ENCODE measurements at regions not wholly inside any gene's neighbourhood (a gene's known extent, or its start where the extent isn't known, plus 50 kb on each side); places are given as distances from the start of the nearest gene placed in this dataset.

DNA sequence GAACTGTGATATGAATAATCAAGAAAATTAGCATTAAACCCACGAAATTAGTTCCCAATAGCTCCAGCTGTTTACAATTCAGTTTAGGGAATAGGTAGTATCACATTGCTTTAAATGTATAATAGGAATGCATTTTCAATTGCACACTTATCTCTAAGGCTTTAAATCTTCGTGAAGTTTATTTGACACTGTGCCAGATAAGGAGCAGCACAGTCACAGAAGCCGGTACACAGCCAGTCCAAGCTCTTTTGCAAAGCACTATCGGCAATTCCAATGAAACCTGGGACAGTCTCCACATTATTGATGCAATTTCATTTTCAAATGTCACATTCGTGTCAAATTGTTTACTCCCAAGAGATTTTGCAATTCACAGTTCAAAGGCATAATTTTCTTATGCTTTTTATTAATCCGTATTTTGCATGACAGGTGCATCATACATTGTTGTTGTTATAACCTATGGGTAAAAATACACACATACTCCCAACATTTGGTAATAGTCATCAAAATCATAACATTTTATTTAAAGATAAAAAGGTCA is 602.8 kb downstream of the RPS29 start:
- intact Hi-C loops (cut with micrococcal nuclease; ENCODE audit: unreplicated experiment), result no loop called here
- CTCF ChIA-PET, result no interaction called here

DNA sequence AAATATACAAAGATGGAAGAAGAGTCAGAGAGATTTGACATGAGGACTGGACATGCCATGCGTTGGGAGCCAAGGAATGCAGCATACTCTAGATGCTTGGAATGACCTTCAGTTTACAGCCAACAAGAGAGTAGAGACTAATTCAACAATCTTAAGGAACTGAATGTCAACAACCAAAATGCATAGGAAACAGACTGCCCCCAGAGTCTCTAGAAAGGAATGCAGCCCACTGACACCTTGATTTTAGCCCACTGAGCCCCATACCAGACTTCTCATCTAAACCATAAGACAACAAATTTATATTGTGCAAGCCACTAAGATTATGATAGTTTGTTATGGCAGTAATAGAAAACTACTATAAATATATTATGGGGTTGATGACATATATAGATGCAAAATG is 611.2 kb downstream of the RPS29 start:
- POLR2A ChIA-PET (ENCODE audit: low non-redundant PET), result interaction anchor here (0.7 kb wide), 1 partner anchor 9 kb away, joined by 3 read pairs; no protein-coding TSS in a partner anchor
- DNase-seq (ENCODE audit: low spot score), result no peak
- no TSS peak for BruUV-seq (replicated peaks)
- Histone ChIP-seq H3K4me3 (ENCODE audit: low read depth, low read length, poor library complexity, severe bottlenecking) (no peak overlapping the region), H3K27ac (ENCODE audit: low read depth, low read length, poor library complexity, severe bottlenecking) (no peak overlapping the region), H3K36me3 (ENCODE audit: insufficient read depth, low read length, poor library complexity, severe bottlenecking) (no peaks in the 10 kb centered on the region), H3K27me3 (replicated peaks; ENCODE audit: insufficient read depth, low read depth, low read length, poor library complexity) (no peaks in the 10 kb centered on the region), H3K4me1 (ENCODE audit: insufficient read depth, low read length, poor library complexity, severe bottlenecking) (no peaks in the 10 kb centered on the region), H3K9me3 (ENCODE audit: low read depth, low read length, poor library complexity, severe bottlenecking) (no peaks in the 10 kb centered on the region)
- CTCF ChIA-PET, result no interaction called here
- no peak for TF ChIP-seq EZH2 (IDR thresholded peaks at IDR 0.05; ENCODE audit: borderline replicate concordance, low read depth, low read length, poor library complexity, severe bottlenecking)
- TF ChIP-seq, protein P1, sequence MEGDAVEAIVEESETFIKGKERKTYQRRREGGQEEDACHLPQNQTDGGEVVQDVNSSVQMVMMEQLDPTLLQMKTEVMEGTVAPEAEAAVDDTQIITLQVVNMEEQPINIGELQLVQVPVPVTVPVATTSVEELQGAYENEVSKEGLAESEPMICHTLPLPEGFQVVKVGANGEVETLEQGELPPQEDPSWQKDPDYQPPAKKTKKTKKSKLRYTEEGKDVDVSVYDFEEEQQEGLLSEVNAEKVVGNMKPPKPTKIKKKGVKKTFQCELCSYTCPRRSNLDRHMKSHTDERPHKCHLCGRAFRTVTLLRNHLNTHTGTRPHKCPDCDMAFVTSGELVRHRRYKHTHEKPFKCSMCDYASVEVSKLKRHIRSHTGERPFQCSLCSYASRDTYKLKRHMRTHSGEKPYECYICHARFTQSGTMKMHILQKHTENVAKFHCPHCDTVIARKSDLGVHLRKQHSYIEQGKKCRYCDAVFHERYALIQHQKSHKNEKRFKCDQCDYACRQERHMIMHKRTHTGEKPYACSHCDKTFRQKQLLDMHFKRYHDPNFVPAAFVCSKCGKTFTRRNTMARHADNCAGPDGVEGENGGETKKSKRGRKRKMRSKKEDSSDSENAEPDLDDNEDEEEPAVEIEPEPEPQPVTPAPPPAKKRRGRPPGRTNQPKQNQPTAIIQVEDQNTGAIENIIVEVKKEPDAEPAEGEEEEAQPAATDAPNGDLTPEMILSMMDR (conservative IDR thresholded peaks at IDR 0.05; ENCODE audit: low read depth, low read length), result peak; percentile 25; the same call in 1 of the 2 replicates
- intact Hi-C loops (cut with micrococcal nuclease; ENCODE audit: unreplicated experiment), result no loop called here

More for the DNA sequence above, 602.8 kb downstream of the RPS29 start:
- Histone ChIP-seq H3K9me3 (ENCODE audit: low read depth, low read length, poor library complexity, severe bottlenecking) (no peaks in the 10 kb centered on the region), H3K4me3 (ENCODE audit: low read depth, low read length, poor library complexity, severe bottlenecking) (no peak overlapping the region), H3K36me3 (ENCODE audit: insufficient read depth, low read length, poor library complexity, severe bottlenecking) (no peaks in the 10 kb centered on the region), H3K27me3 (replicated peaks; ENCODE audit: insufficient read depth, low read depth, low read length, poor library complexity) (peaks cover 16% of the 10 kb centered on the region), H3K4me1 (ENCODE audit: insufficient read depth, low read length, poor library complexity, severe bottlenecking) (no peaks in the 10 kb centered on the region), H3K27ac (ENCODE audit: low read depth, low read length, poor library complexity, severe bottlenecking) (no peak overlapping the region)
- BruUV-seq (replicated peaks), result no TSS peak
- no peak for TF ChIP-seq EZH2 (IDR thresholded peaks at IDR 0.05; ENCODE audit: borderline replicate concordance, low read depth, low read length, poor library complexity, severe bottlenecking)
- TF ChIP-seq, protein P1 (conservative IDR thresholded peaks at IDR 0.05; ENCODE audit: low read depth, low read length), result no peak
- POLR2A ChIA-PET (ENCODE audit: low non-redundant PET), result no interaction called here
- peak; percentile 29 for DNase-seq (ENCODE audit: low spot score)

DNA sequence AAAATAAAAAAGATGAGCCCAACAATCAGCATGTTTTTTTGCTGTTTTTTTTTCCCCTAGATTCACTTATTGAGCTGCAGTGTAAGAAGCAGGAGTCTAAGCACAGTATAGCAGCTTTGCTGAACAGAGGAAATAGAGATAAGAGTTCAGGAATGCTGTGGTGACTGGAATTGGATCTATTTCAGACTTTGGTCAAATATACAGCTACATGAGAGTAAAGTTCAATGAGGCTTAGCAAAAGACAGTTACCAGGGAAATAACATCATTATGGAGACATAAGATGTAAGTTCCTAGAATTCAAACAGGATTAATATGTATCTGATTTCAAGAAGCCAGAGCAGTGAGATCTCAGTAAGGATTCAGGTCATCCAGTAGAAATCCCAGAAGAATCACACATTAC is 613.0 kb downstream of the RPS29 start:
- intact Hi-C loops (cut with micrococcal nuclease; ENCODE audit: unreplicated experiment), result no loop called here
- no peak overlapping the region for H3K27ac ChIP-seq (ENCODE audit: low read depth, low read length, poor library complexity, severe bottlenecking)
- no peak for TF ChIP-seq EZH2 (IDR thresholded peaks at IDR 0.05; ENCODE audit: borderline replicate concordance, low read depth, low read length, poor library complexity, severe bottlenecking)
- TF ChIP-seq, protein P1 (conservative IDR thresholded peaks at IDR 0.05; ENCODE audit: low read depth, low read length), result no peak

More for the DNA sequence above, 613.0 kb downstream of the RPS29 start:
- Histone ChIP-seq H3K4me3 (ENCODE audit: low read depth, low read length, poor library complexity, severe bottlenecking) (no peak overlapping the region), H3K36me3 (ENCODE audit: insufficient read depth, low read length, poor library complexity, severe bottlenecking) (no peaks in the 10 kb centered on the region), H3K27me3 (replicated peaks; ENCODE audit: insufficient read depth, low read depth, low read length, poor library complexity) (no peaks in the 10 kb centered on the region), H3K9me3 (ENCODE audit: low read depth, low read length, poor library complexity, severe bottlenecking) (no peaks in the 10 kb centered on the region), H3K4me1 (ENCODE audit: insufficient read depth, low read length, poor library complexity, severe bottlenecking) (no peaks in the 10 kb centered on the region)
- POLR2A ChIA-PET (ENCODE audit: low non-redundant PET), result no interaction called here
- BruUV-seq (replicated peaks), result no TSS peak
- CTCF ChIA-PET, result no interaction called here
- no peak for DNase-seq (ENCODE audit: low spot score)
